ENCODE measurements at regions not wholly inside any gene's neighbourhood (a gene's known extent, or its start where the extent isn't known, plus 50 kb on each side); places are given as distances from the start of the nearest gene placed in this dataset.

GRCh38 chr19:30646806-30647205 lies 274.6 kb downstream of the ZNF536 start:
- H2AFZ ChIP-seq (ENCODE audit: low read length): no peak overlapping the region
- H3K9me3 ChIP-seq (ENCODE audit: low read length): no peaks in the 10 kb centered on the region
- H3K9me2 ChIP-seq (ENCODE audit: insufficient read depth, low read length): no peaks in the 10 kb centered on the region
- H3K4me1 ChIP-seq (ENCODE audit: insufficient read depth, low read length, poor library complexity, severe bottlenecking): no peaks in the 10 kb centered on the region
- ChIA-PET CTCF (ENCODE audit: unreplicated experiment) (no interaction called here), POLR2A (no interaction called here)
- no TSS peak for BruUV-seq (replicated peaks)
- TF ChIP-seq CTCF (conservative IDR thresholded peaks at IDR 0.05; ENCODE audit: low read length): no peak
- TF ChIP-seq EZH2phosphoT487 (IDR thresholded peaks at IDR 0.05; ENCODE audit: borderline replicate concordance, low read depth, low read length): no peak
- no peak overlapping the region for H3K27ac ChIP-seq (ENCODE audit: low read depth, low read length, poor library complexity, severe bottlenecking)
- intact Hi-C loops (cut with micrococcal nuclease; ENCODE audit: unreplicated experiment): no loop called here
- H3K79me2 ChIP-seq (ENCODE audit: insufficient read depth, low read depth, low read length): no peaks in the 10 kb centered on the region
- H3K4me2 ChIP-seq (ENCODE audit: low read length): no peak overlapping the region
- H3K4me3 ChIP-seq (ENCODE audit: low read depth, low read length, poor library complexity, severe bottlenecking): no peak overlapping the region
- H3K36me3 ChIP-seq (ENCODE audit: insufficient read depth, low read length): no peaks in the 10 kb centered on the region
- no peak for DNase-seq (ENCODE audit: low spot score)
- no peaks in the 10 kb centered on the region for H4K20me1 ChIP-seq (ENCODE audit: insufficient read depth, low read length)

GRCh38 chr19:30645946-30646577 lies 273.9 kb downstream of the ZNF536 start:
- no peaks in the 10 kb centered on the region for H3K79me2 ChIP-seq (ENCODE audit: insufficient read depth, low read depth, low read length)
- DNase-seq (ENCODE audit: low spot score): no peak
- H3K27ac ChIP-seq (ENCODE audit: low read depth, low read length, poor library complexity, severe bottlenecking): no peak overlapping the region
- no peaks in the 10 kb centered on the region for H3K9me3 ChIP-seq (ENCODE audit: low read length)
- intact Hi-C loops (cut with micrococcal nuclease; ENCODE audit: unreplicated experiment): no loop called here
- H3K36me3 ChIP-seq (ENCODE audit: insufficient read depth, low read length): no peaks in the 10 kb centered on the region
- no peak overlapping the region for H2AFZ ChIP-seq (ENCODE audit: low read length)
- no peak overlapping the region for H3K4me2 ChIP-seq (ENCODE audit: low read length)
- H3K4me1 ChIP-seq (ENCODE audit: insufficient read depth, low read length, poor library complexity, severe bottlenecking): no peaks in the 10 kb centered on the region
- BruUV-seq (replicated peaks): no TSS peak
- no peak overlapping the region for H3K4me3 ChIP-seq (ENCODE audit: low read depth, low read length, poor library complexity, severe bottlenecking)
- H4K20me1 ChIP-seq (ENCODE audit: insufficient read depth, low read length): no peaks in the 10 kb centered on the region
- no peak for TF ChIP-seq CTCF (conservative IDR thresholded peaks at IDR 0.05; ENCODE audit: low read length)
- TF ChIP-seq EZH2phosphoT487 (IDR thresholded peaks at IDR 0.05; ENCODE audit: borderline replicate concordance, low read depth, low read length): no peak
- POLR2A ChIA-PET: no interaction called here
- CTCF ChIA-PET (ENCODE audit: unreplicated experiment): no interaction called here
- no peaks in the 10 kb centered on the region for H3K9me2 ChIP-seq (ENCODE audit: insufficient read depth, low read length)

- no peaks in the 10 kb centered on the region for H3K79me2 ChIP-seq (ENCODE audit: insufficient read depth, low read depth, low read length)
- TF ChIP-seq EZH2phosphoT487 (IDR thresholded peaks at IDR 0.05; ENCODE audit: borderline replicate concordance, low read depth, low read length): no peak
- no peak for TF ChIP-seq CTCF (conservative IDR thresholded peaks at IDR 0.05; ENCODE audit: low read length)
- no peaks in the 10 kb centered on the region for H4K20me1 ChIP-seq (ENCODE audit: insufficient read depth, low read length)
- no peaks in the 10 kb centered on the region for H3K36me3 ChIP-seq (ENCODE audit: insufficient read depth, low read length)
- no peak overlapping the region for H3K4me2 ChIP-seq (ENCODE audit: low read length)
- no peak overlapping the region for H2AFZ ChIP-seq (ENCODE audit: low read length)
- DNase-seq (ENCODE audit: low spot score): no peak
- ChIA-PET CTCF (ENCODE audit: unreplicated experiment) (no interaction called here), POLR2A (interaction anchor here (0.6 to 0.7 kb wide), 3 partner anchors 24 to 712 kb away, joined by 3 to 5 read pairs (median 4); no protein-coding TSS in a partner anchor)
- no peaks in the 10 kb centered on the region for H3K9me2 ChIP-seq (ENCODE audit: insufficient read depth, low read length)
- no peaks in the 10 kb centered on the region for H3K4me1 ChIP-seq (ENCODE audit: insufficient read depth, low read length, poor library complexity, severe bottlenecking)
- H3K27ac ChIP-seq (ENCODE audit: low read depth, low read length, poor library complexity, severe bottlenecking): no peak overlapping the region
- BruUV-seq (replicated peaks): no TSS peak
- intact Hi-C loops (cut with micrococcal nuclease; ENCODE audit: unreplicated experiment): no loop called here
- no peak overlapping the region for H3K4me3 ChIP-seq (ENCODE audit: low read depth, low read length, poor library complexity, severe bottlenecking)
- no peaks in the 10 kb centered on the region for H3K9me3 ChIP-seq (ENCODE audit: low read length)
These were observed 268.2 kb downstream of the ZNF536 start for GRCh38 chr19:30640252-30640965.
